GM12864 (cell line): ENCODE measurements at regions not wholly inside any gene's neighbourhood (a gene's known extent, or its start where the extent isn't known, plus 50 kb on each side); places are given as distances from the start of the nearest gene placed in this dataset.

ENCODE experiments used
- DNase-seq: peaks from one replicate; pipeline ENCODE4 v3.0.0-alpha.2; 2011; ENCODE audit warnings: low read depth
- H3K4me3 ChIP-seq: 2 replicates; pipeline ENCODE4 v1.5.1; 2011; ENCODE audit warnings: mild to moderate bottlenecking, low read depth, low read length, control low read depth
- TF ChIP-seq, protein P1 (sequence below): IDR thresholded peaks from 2 replicates; pipeline ENCODE4 v1.5.1; 2011; ENCODE audit warnings: low read depth, mild to moderate bottlenecking, moderate library complexity, low read length, control low read depth, inconsistent platforms; ENCODE audit errors: missing control alignments

DNA sequence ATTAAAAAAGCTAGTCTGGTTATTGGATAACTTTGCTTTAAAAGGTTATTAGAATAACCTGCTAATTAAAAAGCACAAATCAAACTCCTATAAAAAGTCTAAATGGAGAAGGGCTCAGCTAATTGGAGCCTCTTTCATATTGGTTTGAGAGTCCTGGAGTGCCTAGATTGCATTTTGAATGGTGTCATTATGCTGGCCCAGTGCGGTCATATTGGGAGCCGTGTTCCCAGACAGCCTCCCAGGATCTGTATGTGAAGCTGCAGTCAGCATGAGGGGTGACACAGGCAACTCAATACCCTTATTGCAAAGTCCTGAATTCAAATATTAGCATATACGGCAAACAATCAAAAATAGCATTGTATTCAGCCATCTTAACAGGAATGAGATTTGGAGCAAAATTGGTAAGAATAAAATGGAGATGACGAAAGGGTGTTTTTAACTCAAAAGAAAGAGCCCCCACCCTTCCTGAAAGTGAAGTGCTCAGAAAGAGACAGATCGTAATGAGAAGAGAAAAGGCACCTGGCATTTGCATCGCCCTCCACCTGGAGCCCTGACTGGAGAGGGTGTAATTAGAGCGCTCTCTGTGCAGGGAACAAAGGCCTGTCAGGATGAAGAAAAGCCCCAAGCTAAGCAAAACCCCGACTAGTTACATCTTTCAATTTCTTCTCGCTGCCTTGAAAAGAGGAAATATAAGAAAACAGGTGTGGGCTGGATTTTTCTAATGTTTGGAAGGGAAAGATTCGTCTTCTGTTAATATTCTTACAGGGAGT lies 621.0 kb upstream of the ADAMTS16 start:
- DNase-seq: no peak
- TF ChIP-seq, protein P1, sequence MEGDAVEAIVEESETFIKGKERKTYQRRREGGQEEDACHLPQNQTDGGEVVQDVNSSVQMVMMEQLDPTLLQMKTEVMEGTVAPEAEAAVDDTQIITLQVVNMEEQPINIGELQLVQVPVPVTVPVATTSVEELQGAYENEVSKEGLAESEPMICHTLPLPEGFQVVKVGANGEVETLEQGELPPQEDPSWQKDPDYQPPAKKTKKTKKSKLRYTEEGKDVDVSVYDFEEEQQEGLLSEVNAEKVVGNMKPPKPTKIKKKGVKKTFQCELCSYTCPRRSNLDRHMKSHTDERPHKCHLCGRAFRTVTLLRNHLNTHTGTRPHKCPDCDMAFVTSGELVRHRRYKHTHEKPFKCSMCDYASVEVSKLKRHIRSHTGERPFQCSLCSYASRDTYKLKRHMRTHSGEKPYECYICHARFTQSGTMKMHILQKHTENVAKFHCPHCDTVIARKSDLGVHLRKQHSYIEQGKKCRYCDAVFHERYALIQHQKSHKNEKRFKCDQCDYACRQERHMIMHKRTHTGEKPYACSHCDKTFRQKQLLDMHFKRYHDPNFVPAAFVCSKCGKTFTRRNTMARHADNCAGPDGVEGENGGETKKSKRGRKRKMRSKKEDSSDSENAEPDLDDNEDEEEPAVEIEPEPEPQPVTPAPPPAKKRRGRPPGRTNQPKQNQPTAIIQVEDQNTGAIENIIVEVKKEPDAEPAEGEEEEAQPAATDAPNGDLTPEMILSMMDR: no peak
- no peak overlapping the region for H3K4me3 ChIP-seq

DNA sequence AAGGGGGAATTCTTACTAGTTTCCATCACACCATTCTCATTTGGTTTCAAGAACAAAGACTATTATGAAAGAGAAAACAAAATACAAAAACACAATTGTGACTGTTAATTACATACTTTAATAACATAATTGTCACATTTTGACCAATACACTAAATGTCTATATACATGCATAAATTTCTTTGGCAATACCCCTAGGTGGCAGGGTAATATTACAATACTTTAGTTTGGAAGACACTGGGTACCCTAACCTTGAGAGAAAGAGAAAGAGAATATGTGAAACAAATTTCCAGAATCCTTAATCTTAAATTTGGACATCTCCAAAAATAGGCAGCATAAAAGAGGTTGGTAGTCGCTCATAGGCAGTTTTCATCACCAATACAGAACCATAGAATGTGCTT lies 619.6 kb upstream of the ADAMTS16 start:
- no peak overlapping the region for H3K4me3 ChIP-seq
- TF ChIP-seq, protein P1: no peak
- no peak for DNase-seq

DNA sequence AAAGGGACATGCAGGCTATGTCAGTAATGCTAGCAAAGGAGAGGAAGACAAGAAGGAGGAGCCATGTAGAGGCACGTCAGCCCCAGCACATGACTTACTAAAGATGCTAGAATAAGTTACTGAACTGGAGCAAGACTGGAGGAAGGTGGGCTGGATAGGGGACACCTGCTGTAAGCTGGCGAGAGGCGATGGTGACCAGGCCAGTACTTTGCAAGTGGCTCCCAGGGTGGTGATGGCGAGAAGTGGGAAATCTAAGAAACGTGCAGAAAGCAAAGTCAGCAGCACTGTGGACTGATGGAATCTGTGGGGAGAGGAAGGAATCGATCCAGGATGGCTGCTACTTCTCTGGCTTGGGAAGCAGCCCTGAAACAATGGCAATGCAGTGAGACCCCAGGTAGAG lies 617.1 kb upstream of the ADAMTS16 start:
- no peak for DNase-seq
- TF ChIP-seq, protein P1: no peak
- no peak overlapping the region for H3K4me3 ChIP-seq

DNA sequence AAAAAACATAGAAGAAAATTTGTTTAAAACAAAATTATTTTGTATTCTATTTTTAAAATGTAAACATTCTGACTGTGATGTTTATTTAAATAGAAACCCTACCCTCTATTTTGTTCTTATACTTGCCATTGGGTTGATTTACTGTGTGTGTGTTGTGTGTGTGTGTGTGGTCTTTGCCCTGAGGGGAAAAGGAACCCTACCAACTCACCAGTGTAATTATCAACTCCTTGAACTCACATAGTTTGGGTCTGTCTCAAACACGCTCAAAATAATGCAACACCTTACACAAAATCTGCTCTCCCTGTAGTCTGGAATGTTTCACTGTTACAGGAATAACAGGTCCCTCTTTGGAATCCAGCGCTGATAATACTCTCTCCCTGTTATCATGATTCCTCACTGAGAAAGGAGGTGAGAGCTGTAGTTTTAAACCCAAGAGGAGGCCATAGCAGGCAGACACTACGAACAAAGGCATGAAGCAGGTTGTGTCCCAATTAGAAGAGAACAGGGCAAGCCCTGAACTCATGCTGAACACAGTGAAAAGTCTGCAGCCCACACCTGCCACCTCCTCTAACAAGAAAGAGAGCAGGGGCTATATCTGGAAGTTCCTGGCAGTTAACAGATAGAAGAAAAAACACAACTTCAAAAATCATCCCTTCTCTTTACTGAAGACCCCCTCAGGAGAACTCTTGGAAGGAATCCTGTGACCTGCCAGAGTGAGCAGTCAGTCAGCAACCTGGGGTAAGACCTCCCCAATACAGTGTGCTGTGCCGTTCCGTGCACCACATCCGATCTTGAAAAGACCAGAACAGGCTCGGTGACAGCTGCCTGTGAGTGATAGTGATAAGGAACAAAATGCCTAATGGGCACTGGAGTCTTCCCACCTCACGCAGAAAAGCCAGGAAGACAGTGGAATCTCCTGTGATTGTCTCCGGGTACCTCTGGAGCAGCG lies 608.1 kb upstream of the ADAMTS16 start:
- no peak for DNase-seq
- H3K4me3 ChIP-seq: no peak overlapping the region
- TF ChIP-seq, protein P1: no peak

DNA sequence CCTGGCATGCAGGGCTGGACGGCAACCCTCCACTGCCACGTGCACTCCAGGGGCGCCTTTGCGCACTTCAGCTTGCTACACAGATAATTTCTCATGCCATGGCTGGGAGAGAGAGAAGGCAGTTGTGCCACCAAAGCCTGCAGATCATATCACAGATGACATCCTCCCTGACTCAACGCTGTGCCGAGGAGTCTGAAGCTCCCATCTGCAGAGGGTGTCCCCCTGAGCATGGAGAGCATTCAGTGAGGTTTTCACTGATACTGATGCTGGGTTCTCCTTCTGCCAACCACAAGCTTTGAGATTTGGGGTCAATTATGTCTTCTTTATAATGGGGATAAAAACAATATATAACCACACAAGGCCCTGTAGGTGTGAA lies 607.4 kb upstream of the ADAMTS16 start:
- H3K4me3 ChIP-seq: no peak overlapping the region
- no peak for DNase-seq
- TF ChIP-seq, protein P1: no peak

DNA sequence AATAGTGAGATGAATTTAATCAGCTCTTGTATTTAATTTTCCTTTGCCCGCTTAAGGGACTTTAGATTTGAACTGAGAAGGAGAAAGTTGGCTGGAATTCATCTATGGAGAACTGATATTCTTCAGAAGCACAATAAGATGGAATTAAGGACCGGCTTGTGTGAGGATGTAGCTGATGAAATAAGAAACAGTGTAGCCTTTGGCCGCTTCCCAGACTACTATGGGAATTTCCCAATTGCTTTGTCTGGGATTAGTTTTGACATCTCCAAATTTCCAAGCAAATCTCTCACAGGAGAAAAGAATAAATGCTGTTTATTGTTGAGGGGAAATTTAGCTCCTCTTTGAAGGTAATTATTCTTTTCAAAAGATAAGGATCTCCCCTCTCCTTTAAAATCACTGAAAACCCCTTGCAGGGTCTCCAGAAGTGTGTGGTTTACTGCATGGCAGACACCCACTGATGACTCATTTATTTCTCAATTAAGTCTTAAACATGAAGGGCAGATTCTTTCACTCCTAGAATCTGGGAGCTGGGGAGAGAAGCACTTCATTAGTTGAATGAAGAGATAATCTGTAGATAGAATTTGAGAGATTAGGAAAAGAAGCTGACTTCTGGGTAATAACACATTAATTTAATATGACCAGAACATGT lies 606.5 kb upstream of the ADAMTS16 start:
- no peak for DNase-seq
- TF ChIP-seq, protein P1: no peak
- H3K4me3 ChIP-seq: no peak overlapping the region
